ENCODE measurements at regions not wholly inside any gene's neighbourhood (a gene's known extent, or its start where the extent isn't known, plus 50 kb on each side); places are given as distances from the start of the nearest gene placed in this dataset.

GRCh38 chr14:89624500-89625156 lies 207.6 kb upstream of the FOXN3 start:
- Histone ChIP-seq H3K4me3 (replicated peaks; ENCODE audit: insufficient read depth, low read length) (no peak overlapping the region), H3K27ac (replicated peaks) (no peak overlapping the region), H3K27me3 (ENCODE audit: insufficient read depth, poor library complexity, severe bottlenecking) (no peaks in the 10 kb centered on the region)
- DNase-seq (ENCODE audit: low read depth in 1 of 2, low spot score in 1 of 2) = no peak
- no peak for TF ChIP-seq GABPA (IDR thresholded peaks at IDR 0.05; ENCODE audit: low read depth)
- TF ChIP-seq CTCF (IDR thresholded peaks at IDR 0.05; ENCODE audit: insufficient read depth, low read length) = no peak
- TF ChIP-seq REST (IDR thresholded peaks at IDR 0.05; ENCODE audit: insufficient replicate concordance, low read depth) = no peak
- no peak for TF ChIP-seq POLR2AphosphoS5 (IDR thresholded peaks at IDR 0.05; ENCODE audit: low read depth)
- no peak for TF ChIP-seq SPI1 (IDR thresholded peaks at IDR 0.05; ENCODE audit: borderline replicate concordance, low read depth)

DNA sequence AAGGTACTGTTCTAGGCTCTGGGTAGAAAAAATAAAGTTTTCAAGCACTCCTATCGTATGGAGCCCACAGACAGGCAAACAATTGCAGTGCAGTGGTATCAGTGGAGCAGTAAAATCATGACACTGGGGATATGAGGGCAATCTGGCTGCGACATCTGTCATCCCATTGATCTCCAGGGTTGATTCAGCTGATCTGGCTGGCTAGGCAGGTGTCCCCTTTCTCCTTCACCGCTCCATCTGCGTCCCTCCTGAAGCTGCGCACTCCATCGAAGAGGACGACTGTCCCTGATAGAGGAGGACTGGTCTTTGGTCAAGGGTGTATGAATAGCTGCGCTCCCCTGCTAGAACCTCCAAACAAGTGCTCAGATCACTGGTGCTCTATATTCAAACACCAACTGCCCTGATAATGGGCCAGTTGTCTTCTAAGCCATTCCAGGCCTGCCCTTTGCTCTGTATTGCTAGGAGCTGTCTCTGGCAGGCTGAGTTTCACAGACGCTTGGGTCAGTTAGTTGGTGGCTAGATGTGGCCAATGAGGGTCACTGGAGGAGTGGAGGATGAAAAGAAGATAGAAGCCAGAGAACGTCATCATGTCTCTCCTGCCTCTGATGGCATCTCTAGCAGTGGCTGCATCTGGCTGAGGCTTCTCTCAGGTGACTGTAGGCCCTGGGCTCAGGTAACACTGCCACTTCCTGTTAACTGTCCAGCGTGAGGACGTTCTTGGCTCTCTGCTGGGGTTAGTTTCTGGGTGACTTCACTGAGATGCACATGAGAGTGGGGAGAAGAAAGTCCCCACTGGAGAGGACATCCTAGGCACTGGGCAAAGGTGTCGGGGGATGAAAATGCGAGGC lies 205.0 kb upstream of the FOXN3 start:
- H3K27me3 ChIP-seq (ENCODE audit: insufficient read depth, poor library complexity, severe bottlenecking) = no peaks in the 10 kb centered on the region
- TF ChIP-seq GABPA (IDR thresholded peaks at IDR 0.05; ENCODE audit: low read depth) (no peak), SPI1 (IDR thresholded peaks at IDR 0.05; ENCODE audit: borderline replicate concordance, low read depth) (no peak), POLR2AphosphoS5 (IDR thresholded peaks at IDR 0.05; ENCODE audit: low read depth) (no peak), CTCF (IDR thresholded peaks at IDR 0.05; ENCODE audit: insufficient read depth, low read length) (no peak), REST (IDR thresholded peaks at IDR 0.05; ENCODE audit: insufficient replicate concordance, low read depth) (no peak)
- no peak for DNase-seq (ENCODE audit: low read depth in 1 of 2, low spot score in 1 of 2)
- no peak overlapping the region for H3K27ac ChIP-seq (replicated peaks)
- no peak overlapping the region for H3K4me3 ChIP-seq (replicated peaks; ENCODE audit: insufficient read depth, low read length)

- no peaks in the 10 kb centered on the region for H3K27me3 ChIP-seq (ENCODE audit: insufficient read depth, poor library complexity, severe bottlenecking)
- TF ChIP-seq REST (IDR thresholded peaks at IDR 0.05; ENCODE audit: insufficient replicate concordance, low read depth) (no peak), POLR2AphosphoS5 (IDR thresholded peaks at IDR 0.05; ENCODE audit: low read depth) (no peak), SPI1 (IDR thresholded peaks at IDR 0.05; ENCODE audit: borderline replicate concordance, low read depth) (no peak), GABPA (IDR thresholded peaks at IDR 0.05; ENCODE audit: low read depth) (no peak), CTCF (IDR thresholded peaks at IDR 0.05; ENCODE audit: insufficient read depth, low read length) (no peak)
- no peak for DNase-seq (ENCODE audit: low read depth in 1 of 2, low spot score in 1 of 2)
- no peak overlapping the region for H3K4me3 ChIP-seq (replicated peaks; ENCODE audit: insufficient read depth, low read length)
- no peak overlapping the region for H3K27ac ChIP-seq (replicated peaks)
Measured at GRCh38 chr14:89621009-89621421, 204.0 kb upstream of the FOXN3 start.
